ENCODE measurements at regions not wholly inside any gene's neighbourhood (a gene's known extent, or its start where the extent isn't known, plus 50 kb on each side); places are given as distances from the start of the nearest gene placed in this dataset.

DNA sequence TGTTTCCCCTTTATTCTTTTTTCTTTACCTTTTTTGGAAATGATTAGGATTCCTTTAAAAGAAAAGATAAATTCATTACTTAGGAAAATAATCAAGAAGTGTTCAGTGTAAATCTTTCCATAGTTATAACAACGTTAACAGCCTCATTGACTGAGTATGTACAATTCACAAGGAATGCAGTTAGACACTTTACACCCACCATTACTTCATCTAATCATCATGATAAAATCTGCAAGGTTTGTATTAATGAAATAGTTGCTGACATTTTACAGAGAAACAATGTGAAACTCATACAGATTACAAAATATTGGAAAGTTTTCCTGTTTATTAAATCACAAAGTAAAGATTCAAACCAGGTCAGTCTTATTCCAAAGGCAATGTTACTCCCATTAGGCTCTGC, 59.3 kb upstream of the NEGR1 start:
- Histone ChIP-seq H3K9me3 (ENCODE audit: low read length) (no peaks in the 10 kb centered on the region), H4K20me1 (ENCODE audit: insufficient read depth) (no peaks in the 10 kb centered on the region), H3K9me2 (ENCODE audit: insufficient read depth, low read length) (no peaks in the 10 kb centered on the region), H2AFZ (ENCODE audit: low read depth, low read length) (no peak overlapping the region), H3K27ac (ENCODE audit: low read length) (no peak overlapping the region), H3K79me2 (replicated peaks; ENCODE audit: insufficient read depth, low read length) (no peaks in the 10 kb centered on the region), H3K4me2 (ENCODE audit: low read length) (no peak overlapping the region), H3F3A (ENCODE audit: insufficient read depth, low read length, poor library complexity, severe bottlenecking) (no peaks in the 10 kb centered on the region), H3K27me3 (ENCODE audit: insufficient read depth, low read depth, low read length) (no peaks in the 10 kb centered on the region), H3K4me3 (ENCODE audit: low read length) (no peak overlapping the region), H3K9ac (ENCODE audit: low read length) (no peak overlapping the region), H3K36me3 (ENCODE audit: insufficient read depth, low read length) (no peaks in the 10 kb centered on the region)
- TF ChIP-seq, protein P1, sequence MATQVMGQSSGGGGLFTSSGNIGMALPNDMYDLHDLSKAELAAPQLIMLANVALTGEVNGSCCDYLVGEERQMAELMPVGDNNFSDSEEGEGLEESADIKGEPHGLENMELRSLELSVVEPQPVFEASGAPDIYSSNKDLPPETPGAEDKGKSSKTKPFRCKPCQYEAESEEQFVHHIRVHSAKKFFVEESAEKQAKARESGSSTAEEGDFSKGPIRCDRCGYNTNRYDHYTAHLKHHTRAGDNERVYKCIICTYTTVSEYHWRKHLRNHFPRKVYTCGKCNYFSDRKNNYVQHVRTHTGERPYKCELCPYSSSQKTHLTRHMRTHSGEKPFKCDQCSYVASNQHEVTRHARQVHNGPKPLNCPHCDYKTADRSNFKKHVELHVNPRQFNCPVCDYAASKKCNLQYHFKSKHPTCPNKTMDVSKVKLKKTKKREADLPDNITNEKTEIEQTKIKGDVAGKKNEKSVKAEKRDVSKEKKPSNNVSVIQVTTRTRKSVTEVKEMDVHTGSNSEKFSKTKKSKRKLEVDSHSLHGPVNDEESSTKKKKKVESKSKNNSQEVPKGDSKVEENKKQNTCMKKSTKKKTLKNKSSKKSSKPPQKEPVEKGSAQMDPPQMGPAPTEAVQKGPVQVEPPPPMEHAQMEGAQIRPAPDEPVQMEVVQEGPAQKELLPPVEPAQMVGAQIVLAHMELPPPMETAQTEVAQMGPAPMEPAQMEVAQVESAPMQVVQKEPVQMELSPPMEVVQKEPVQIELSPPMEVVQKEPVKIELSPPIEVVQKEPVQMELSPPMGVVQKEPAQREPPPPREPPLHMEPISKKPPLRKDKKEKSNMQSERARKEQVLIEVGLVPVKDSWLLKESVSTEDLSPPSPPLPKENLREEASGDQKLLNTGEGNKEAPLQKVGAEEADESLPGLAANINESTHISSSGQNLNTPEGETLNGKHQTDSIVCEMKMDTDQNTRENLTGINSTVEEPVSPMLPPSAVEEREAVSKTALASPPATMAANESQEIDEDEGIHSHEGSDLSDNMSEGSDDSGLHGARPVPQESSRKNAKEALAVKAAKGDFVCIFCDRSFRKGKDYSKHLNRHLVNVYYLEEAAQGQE (IDR thresholded peaks at IDR 0.05; ENCODE audit: borderline replicate concordance) = no peak
- TF ChIP-seq RAD21 (conservative IDR thresholded peaks at IDR 0.05) (no peak), TAF1 (IDR thresholded peaks at IDR 0.05; ENCODE audit: low read depth) (no peak), EP300 (conservative IDR thresholded peaks at IDR 0.05; ENCODE audit: poor library complexity, severe bottlenecking) (no peak), EZH2 (IDR thresholded peaks at IDR 0.05; ENCODE audit: borderline replicate concordance, insufficient read depth, low read length, poor library complexity, severe bottlenecking) (no peak), POLR2AphosphoS5 (IDR thresholded peaks at IDR 0.05) (no peak)
- TF ChIP-seq, protein P2, sequence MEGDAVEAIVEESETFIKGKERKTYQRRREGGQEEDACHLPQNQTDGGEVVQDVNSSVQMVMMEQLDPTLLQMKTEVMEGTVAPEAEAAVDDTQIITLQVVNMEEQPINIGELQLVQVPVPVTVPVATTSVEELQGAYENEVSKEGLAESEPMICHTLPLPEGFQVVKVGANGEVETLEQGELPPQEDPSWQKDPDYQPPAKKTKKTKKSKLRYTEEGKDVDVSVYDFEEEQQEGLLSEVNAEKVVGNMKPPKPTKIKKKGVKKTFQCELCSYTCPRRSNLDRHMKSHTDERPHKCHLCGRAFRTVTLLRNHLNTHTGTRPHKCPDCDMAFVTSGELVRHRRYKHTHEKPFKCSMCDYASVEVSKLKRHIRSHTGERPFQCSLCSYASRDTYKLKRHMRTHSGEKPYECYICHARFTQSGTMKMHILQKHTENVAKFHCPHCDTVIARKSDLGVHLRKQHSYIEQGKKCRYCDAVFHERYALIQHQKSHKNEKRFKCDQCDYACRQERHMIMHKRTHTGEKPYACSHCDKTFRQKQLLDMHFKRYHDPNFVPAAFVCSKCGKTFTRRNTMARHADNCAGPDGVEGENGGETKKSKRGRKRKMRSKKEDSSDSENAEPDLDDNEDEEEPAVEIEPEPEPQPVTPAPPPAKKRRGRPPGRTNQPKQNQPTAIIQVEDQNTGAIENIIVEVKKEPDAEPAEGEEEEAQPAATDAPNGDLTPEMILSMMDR (IDR thresholded peaks at IDR 0.05; ENCODE audit: poor library complexity, severe bottlenecking) = no peak

GRCh38 chr1:72336776-72337175, 54.4 kb upstream of the NEGR1 start:
- H3K9ac ChIP-seq (ENCODE audit: low read length) = no peak overlapping the region
- H3F3A ChIP-seq (ENCODE audit: insufficient read depth, low read length, poor library complexity, severe bottlenecking) = no peaks in the 10 kb centered on the region
- H3K9me3 ChIP-seq (ENCODE audit: low read length) = no peaks in the 10 kb centered on the region
- H3K79me2 ChIP-seq (replicated peaks; ENCODE audit: insufficient read depth, low read length) = no peaks in the 10 kb centered on the region
- no peaks in the 10 kb centered on the region for H3K9me2 ChIP-seq (ENCODE audit: insufficient read depth, low read length)
- H3K27ac ChIP-seq (ENCODE audit: low read length) = no peak overlapping the region
- H3K4me2 ChIP-seq (ENCODE audit: low read length) = no peak overlapping the region
- no peak overlapping the region for H2AFZ ChIP-seq (ENCODE audit: low read depth, low read length)
- TF ChIP-seq EZH2 (IDR thresholded peaks at IDR 0.05; ENCODE audit: borderline replicate concordance, insufficient read depth, low read length, poor library complexity, severe bottlenecking) = no peak
- TF ChIP-seq SMC3 (conservative IDR thresholded peaks at IDR 0.05; ENCODE audit: poor library complexity) = no peak
- TF ChIP-seq RAD21 (conservative IDR thresholded peaks at IDR 0.05) = no peak
- TF ChIP-seq, protein P2 (IDR thresholded peaks at IDR 0.05; ENCODE audit: poor library complexity, severe bottlenecking) = no peak
- no peak for TF ChIP-seq TAF1 (IDR thresholded peaks at IDR 0.05; ENCODE audit: low read depth)
- TF ChIP-seq EP300 (conservative IDR thresholded peaks at IDR 0.05; ENCODE audit: poor library complexity, severe bottlenecking) = no peak
- TF ChIP-seq MXI1 (conservative IDR thresholded peaks at IDR 0.05; ENCODE audit: poor library complexity, severe bottlenecking) = no peak
- TF ChIP-seq, protein P1 (IDR thresholded peaks at IDR 0.05; ENCODE audit: borderline replicate concordance) = no peak
- H3K27me3 ChIP-seq (ENCODE audit: insufficient read depth, low read depth, low read length) = no peaks in the 10 kb centered on the region
- H4K20me1 ChIP-seq (ENCODE audit: insufficient read depth) = no peaks in the 10 kb centered on the region
- H3K36me3 ChIP-seq (ENCODE audit: insufficient read depth, low read length) = no peaks in the 10 kb centered on the region
- H3K4me3 ChIP-seq (ENCODE audit: low read length) = no peak overlapping the region
